SK-N-SH (cell line): ENCODE measurements at regions not wholly inside any gene's neighbourhood (a gene's known extent, or its start where the extent isn't known, plus 50 kb on each side); places are given as distances from the start of the nearest gene placed in this dataset.

Experiments used
- CTCF ChIA-PET: fragments of 300-600, 350-600 bp; formaldehyde crosslinking; extraction: SDS; loops from one replicate; lab custom pipeline; 2021; lab: Yijun Ruan, JAX
- POLR2A ChIA-PET: fragments of 350-600 bp; sonication (Branson Sonifier 250); formaldehyde crosslinking; extraction: SDS; loops from one replicate; lab custom pipeline; 2020; ENCODE audit warnings: antibody characterized with exemption, inconsistent platforms; lab: Yijun Ruan, JAX
- DNase-seq: peaks from one replicate; pipeline ENCODE4 v3.0.0; 2012
- H2AFZ ChIP-seq: fragments of 200-600 bp; sonication (generic); 2 replicates; pipeline ENCODE4 v1.8.1; 2016; ENCODE audit warnings: antibody characterized with exemption, mild to moderate bottlenecking, low read depth
- H3F3A ChIP-seq: fragments of 200-600 bp; sonication (generic); replicated peaks from 2 replicates; pipeline ENCODE3; 2016; ENCODE audit warnings: antibody characterized with exemption, mild to moderate bottlenecking; ENCODE audit not compliant: insufficient read depth
- H3K27ac ChIP-seq, 2 experiments: fragments of 200-500 bp in 1 of 2; fragments of 200-600 bp in 1 of 2; sonication (Bioruptor generic) in 1 of 2; sonication (generic), shearing (Covaris generic) in 1 of 2; 2 replicates each; pipeline versions ENCODE4 v1.5.1 to v1.6.1; 2014 to 2016; ENCODE audit warnings: low read depth in 2 of 2, inconsistent platforms in 1 of 2, low read length in 1 of 2, mild to moderate bottlenecking in 1 of 2, mixed read lengths in 1 of 2
- H3K27me3 ChIP-seq: fragments of 200-600 bp; sonication (generic), shearing (Covaris generic); 2 replicates; pipeline ENCODE4 v1.6.1; 2016; ENCODE audit warnings: mixed run types; ENCODE audit not compliant: insufficient read depth
- H3K36me3 ChIP-seq, 2 experiments: fragments of 200-500 bp in 1 of 2; fragments of 200-600 bp in 1 of 2; sonication (Bioruptor generic) in 1 of 2; sonication (generic) in 1 of 2; replicated peaks in 1 of 2; 2 replicates each; pipeline versions ENCODE3 to v1.5.1; 2014 to 2016; ENCODE audit warnings: low read length in 1 of 2, mild to moderate bottlenecking in 1 of 2; ENCODE audit not compliant: insufficient read depth in 2 of 2, control insufficient read depth in 1 of 2
- H3K4me1 ChIP-seq, 2 experiments: fragments of 200-500 bp in 1 of 2; fragments of 200-600 bp in 1 of 2; sonication (Bioruptor generic) in 1 of 2; sonication (generic), shearing (Covaris generic) in 1 of 2; 2 replicates each; pipeline versions ENCODE4 v1.5.1 to v1.6.1; 2014 to 2016; ENCODE audit warnings: low read depth in 1 of 2, low read length in 1 of 2, mixed run types in 1 of 2; ENCODE audit not compliant: insufficient read depth in 2 of 2, control insufficient read depth in 1 of 2
- H3K4me2 ChIP-seq: fragments of 200-600 bp; sonication (generic), shearing (Covaris generic); 2 replicates; pipeline ENCODE4 v1.6.1; 2017; ENCODE audit warnings: mixed run types
- H3K4me3 ChIP-seq, 2 experiments: fragments of 200-500 bp in 1 of 2; fragments of 200-600 bp in 1 of 2; sonication (Bioruptor generic) in 1 of 2; sonication (generic), shearing (Covaris generic) in 1 of 2; 2 replicates each; pipeline versions ENCODE4 v1.5.1 to v1.8.1; 2014 to 2016; ENCODE audit warnings: low read depth in 2 of 2, inconsistent platforms in 1 of 2, low read length in 1 of 2, mild to moderate bottlenecking in 1 of 2, mixed read lengths in 1 of 2, moderate library complexity in 1 of 2
- H3K79me2 ChIP-seq: fragments of 200-600 bp; sonication (generic); 2 replicates; pipeline ENCODE4 v1.8.1; 2017; ENCODE audit warnings: mild to moderate bottlenecking; ENCODE audit not compliant: insufficient read depth
- H3K9ac ChIP-seq: fragments of 200-600 bp; sonication (generic); 2 replicates; pipeline ENCODE4 v1.6.1; 2017; ENCODE audit warnings: mixed run types
- H3K9me2 ChIP-seq: fragments of 200-600 bp; sonication (generic); 2 replicates; pipeline ENCODE4 v1.6.1; 2017; ENCODE audit warnings: mixed run types
- H3K9me3 ChIP-seq: fragments of 200-600 bp; sonication (generic); 2 replicates; pipeline ENCODE4 v1.6.1; 2017; ENCODE audit warnings: mixed run types, mild to moderate bottlenecking, moderate library complexity
- H4K20me1 ChIP-seq: fragments of 200-600 bp; sonication (generic); 2 replicates; pipeline ENCODE4 v1.6.1; 2017; ENCODE audit warnings: mild to moderate bottlenecking, mixed run types; ENCODE audit not compliant: insufficient read depth
- ELF1 ChIP-seq: IDR thresholded peaks from 2 replicates; pipeline ENCODE4 v1.4.0; 2012
- EP300 ChIP-seq, 2 experiments: IDR thresholded peaks; 2 replicates each; pipeline versions ENCODE4 v1.4.0 to v1.6.1; 2012; ENCODE audit warnings: borderline replicate concordance in 1 of 2, low read depth in 1 of 2, low read length in 1 of 2
- EZH2phosphoT487 ChIP-seq: fragments of 200-600 bp; sonication (generic); IDR thresholded peaks from 2 replicates; pipeline ENCODE4 v1.6.1; 2017; ENCODE audit warnings: low read depth, mixed run types, mild to moderate bottlenecking, antibody characterized with exemption, moderate library complexity, borderline replicate concordance
- FOXJ3 ChIP-seq: sonication (generic); formaldehyde crosslinking; IDR thresholded peaks from 2 replicates; pipeline ENCODE4 v1.5.1; 2020; ENCODE audit warnings: mild to moderate bottlenecking, missing genetic modification reagents
- GATA2 ChIP-seq: sonication (generic); formaldehyde crosslinking; IDR thresholded peaks from 2 replicates; pipeline ENCODE4 v1.5.0; 2020; ENCODE audit warnings: mild to moderate bottlenecking, missing genetic modification reagents
- MEF2A ChIP-seq: IDR thresholded peaks from 2 replicates; pipeline ENCODE4 v1.4.0; 2012; ENCODE audit warnings: low read depth, borderline replicate concordance
- POLR2AphosphoS5 ChIP-seq: IDR thresholded peaks from 2 replicates; pipeline ENCODE4 v1.6.1; 2012; ENCODE audit warnings: low read depth, low read length
- RCOR1 ChIP-seq: fragments of 150-350 bp; IDR thresholded peaks from 2 replicates; pipeline ENCODE4 v1.6.1; 2017; ENCODE audit warnings: antibody characterized with exemption, low read length
- RXRA ChIP-seq: IDR thresholded peaks from 2 replicates; pipeline ENCODE4 v1.4.0; 2012; ENCODE audit warnings: low read depth, mild to moderate bottlenecking, borderline replicate concordance
- TAF1 ChIP-seq: IDR thresholded peaks from 2 replicates; pipeline ENCODE4 v1.6.1; 2012; ENCODE audit warnings: low read depth, mild to moderate bottlenecking, low read length, moderate library complexity, borderline replicate concordance
- TCF12 ChIP-seq: IDR thresholded peaks from 2 replicates; pipeline ENCODE4 v1.4.0; 2012
- YY1 ChIP-seq: IDR thresholded peaks from 2 replicates; pipeline ENCODE4 v1.4.0; 2012; ENCODE audit warnings: low read depth, mild to moderate bottlenecking
- ZBTB33 ChIP-seq: IDR thresholded peaks from 2 replicates; pipeline ENCODE4 v1.4.0; 2012; ENCODE audit warnings: low read depth, borderline replicate concordance
- WGBS: methylation state at CpG from one replicate; pipeline ENCODE4 v1.1.6; 2017; ENCODE audit warnings: low lambda C conversion rate; 5-methylcytosine and 5-hydroxymethylcytosine counted together
- TF ChIP-seq, protein P1 (sequence below): IDR thresholded peaks from 2 replicates; pipeline ENCODE4; 2012
- TF ChIP-seq, protein P2 (sequence below): fragments of 150-350 bp; IDR thresholded peaks from 2 replicates; pipeline ENCODE4 v1.6.1; 2016; ENCODE audit warnings: mild to moderate bottlenecking, low read depth, low read length

- TF ChIP-seq POLR2AphosphoS5: no peak
- no peak for TF ChIP-seq YY1
Observed at GRCh38 chr1:47659146-47659545, 221.3 kb downstream of the FOXD2 start (continued).

- CTCF ChIA-PET: interaction anchor here (0.7 to 0.8 kb wide), 2 partner anchors 29 to 49 kb away, joined by 3 to 4 read pairs; no protein-coding TSS in a partner anchor
- H2AFZ ChIP-seq: no peak overlapping the region
- no peaks in the 10 kb centered on the region for H3F3A ChIP-seq
- no peak overlapping the region for H3K4me3 ChIP-seq
- H3K9me3 ChIP-seq: no peaks in the 10 kb centered on the region
- no peaks in the 10 kb centered on the region for H3K9me2 ChIP-seq
- TF ChIP-seq TAF1 (no peak), EP300 (IDR thresholded peaks at IDR 0.05; ENCODE audit: borderline replicate concordance in 1 of 2, low read depth in 1 of 2, low read length in 1 of 2) (no peak), MEF2A (no peak), RCOR1 (no peak), GATA2 (CRISPR knock-in tag) (no peak), POLR2AphosphoS5 (no peak), ZBTB33 (no peak), TCF12 (no peak), RXRA (no peak), EZH2phosphoT487 (no peak), ELF1 (no peak), FOXJ3 (no peak)
- TF ChIP-seq, protein P1, sequence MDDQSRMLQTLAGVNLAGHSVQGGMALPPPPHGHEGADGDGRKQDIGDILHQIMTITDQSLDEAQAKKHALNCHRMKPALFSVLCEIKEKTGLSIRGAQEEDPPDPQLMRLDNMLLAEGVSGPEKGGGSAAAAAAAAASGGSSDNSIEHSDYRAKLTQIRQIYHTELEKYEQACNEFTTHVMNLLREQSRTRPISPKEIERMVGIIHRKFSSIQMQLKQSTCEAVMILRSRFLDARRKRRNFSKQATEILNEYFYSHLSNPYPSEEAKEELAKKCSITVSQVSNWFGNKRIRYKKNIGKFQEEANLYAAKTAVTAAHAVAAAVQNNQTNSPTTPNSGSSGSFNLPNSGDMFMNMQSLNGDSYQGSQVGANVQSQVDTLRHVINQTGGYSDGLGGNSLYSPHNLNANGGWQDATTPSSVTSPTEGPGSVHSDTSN: no peak
- TF ChIP-seq, protein P2, sequence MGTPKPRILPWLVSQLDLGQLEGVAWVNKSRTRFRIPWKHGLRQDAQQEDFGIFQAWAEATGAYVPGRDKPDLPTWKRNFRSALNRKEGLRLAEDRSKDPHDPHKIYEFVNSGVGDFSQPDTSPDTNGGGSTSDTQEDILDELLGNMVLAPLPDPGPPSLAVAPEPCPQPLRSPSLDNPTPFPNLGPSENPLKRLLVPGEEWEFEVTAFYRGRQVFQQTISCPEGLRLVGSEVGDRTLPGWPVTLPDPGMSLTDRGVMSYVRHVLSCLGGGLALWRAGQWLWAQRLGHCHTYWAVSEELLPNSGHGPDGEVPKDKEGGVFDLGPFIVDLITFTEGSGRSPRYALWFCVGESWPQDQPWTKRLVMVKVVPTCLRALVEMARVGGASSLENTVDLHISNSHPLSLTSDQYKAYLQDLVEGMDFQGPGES: no peak
- TF ChIP-seq, all 33 proteins: peak for 0
- Histone ChIP-seq H4K20me1 (no peaks in the 10 kb centered on the region), H3K27me3 (no peaks in the 10 kb centered on the region), H3K79me2 (no peaks in the 10 kb centered on the region), H3K9ac (no peak overlapping the region), H3K27ac (no peak overlapping the region), H3K4me1 (peaks cover 0 to 9% of the 10 kb centered on the region in 2 experiments; a peak in 1 of 4 replicates), H3K36me3 (no peaks in the 10 kb centered on the region), H3K4me2 (no peak overlapping the region)
- no peak for DNase-seq
- 0% methylated on average over 1 of the region's 1 CpG for WGBS
- POLR2A ChIA-PET: no interaction called here
Observed at GRCh38 chr1:47660622-47661021, 222.8 kb downstream of the FOXD2 start.
